Vagina (tissue), 2 donors: ENCODE measurements at regions not wholly inside any gene's neighbourhood (a gene's known extent, or its start where the extent isn't known, plus 50 kb on each side); places are given as distances from the start of the nearest gene placed in this dataset.

ENCODE experiments used
- DNase-seq, 2 donors: peaks; one replicate each; pipeline ENCODE4 v3.0.0-alpha.2; 2017; ENCODE audit errors: extremely low spot score in 2 of 2
- H3K27ac ChIP-seq: fragments of 200-600 bp; sonication (generic); one replicate; pipeline ENCODE4 v1.5.1; 2019
- H3K27me3 ChIP-seq: fragments of 200-600 bp; sonication (generic); one replicate; pipeline ENCODE4 v1.5.1; 2019
- H3K36me3 ChIP-seq, 2 donors: fragments of 200-600 bp; sonication (generic); one replicate each; pipeline ENCODE4 v1.5.1; 2017 to 2019
- H3K4me1 ChIP-seq: fragments of 200-600 bp; sonication (generic); one replicate; pipeline ENCODE4 v1.5.1; 2019
- H3K4me3 ChIP-seq, 2 donors: fragments of 200-600 bp; sonication (generic); 1 replicate in 1 of 2; 2 replicates in 1 of 2; pipeline ENCODE4 v1.5.1; 2016 to 2019
- H3K9me3 ChIP-seq: fragments of 200-600 bp; sonication (generic); one replicate; pipeline ENCODE4 v1.5.1; 2019
- POLR2A ChIP-seq, 2 donors: fragments of 450-650 bp; IDR thresholded peaks; one replicate each; pipeline ENCODE4 v1.6.1; 2017; ENCODE audit warnings: antibody characterized with exemption in 2 of 2, mild to moderate bottlenecking in 2 of 2, moderate library complexity in 2 of 2
- POLR2AphosphoS5 ChIP-seq, 2 donors: sonication (generic); formaldehyde crosslinking; IDR thresholded peaks; one replicate each; pipeline ENCODE4 v1.9.0; 2017; ENCODE audit warnings: antibody characterized with exemption in 2 of 2, mild to moderate bottlenecking in 2 of 2, low read depth in 1 of 2; ENCODE audit not compliant: insufficient read depth in 1 of 2
- intact Hi-C: fragments of 100-400 bp; cut with DNase I; formaldehyde crosslinking; loops from one replicate; pipeline ENCODE4 v1.15.1; 2023
- TF ChIP-seq, protein P1 (sequence below), 3 experiments: fragments of 450-650 bp in 2 of 3; fragments of 200-600 bp in 1 of 3; sonication (generic) in 1 of 3; IDR thresholded peaks; one replicate each; pipeline ENCODE4 v1.5.1; 2017 to 2019; ENCODE audit warnings: antibody characterized with exemption in 3 of 3, mild to moderate bottlenecking in 2 of 3, moderate library complexity in 2 of 3

DNA sequence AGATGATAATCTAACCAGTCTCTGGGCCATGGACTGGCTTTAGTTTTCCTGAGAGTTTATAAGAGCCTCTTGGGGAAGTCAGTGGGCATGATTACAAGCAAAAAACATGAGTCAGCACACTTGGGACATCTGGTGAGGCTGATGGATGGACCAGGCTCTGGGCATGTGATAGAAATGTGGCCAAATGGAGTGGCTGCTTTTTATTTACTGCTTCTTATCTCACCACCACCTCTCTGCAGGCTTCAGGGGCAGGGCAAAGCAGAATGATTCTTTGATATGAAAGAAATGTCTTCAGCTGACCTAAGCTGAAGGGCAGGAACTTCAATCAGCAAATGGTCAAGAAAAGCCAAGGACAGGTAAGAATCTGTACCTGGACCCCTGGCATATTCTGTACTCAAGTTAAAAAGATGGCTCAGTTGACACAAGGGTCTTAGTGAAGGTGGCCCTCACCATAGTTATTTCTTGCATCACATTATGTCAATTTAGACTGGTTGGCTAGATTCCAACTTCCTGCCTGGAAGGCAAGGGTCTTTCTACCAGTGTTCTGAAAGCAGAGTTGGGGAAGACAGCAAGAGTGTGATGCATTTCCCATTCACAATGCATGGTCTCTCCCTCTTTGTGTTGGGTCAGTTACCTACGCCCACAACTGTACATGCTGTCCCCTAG lies 162.8 kb downstream of the FASLG start:
- Histone ChIP-seq H3K4me3 (no peak overlapping the region), H3K9me3 (no peaks in the 10 kb centered on the region), H3K27ac (no peak overlapping the region), H3K36me3 (no peaks in the 10 kb centered on the region), H3K4me1 (peaks cover 6% of the 10 kb centered on the region), H3K27me3 (no peaks in the 10 kb centered on the region)
- intact Hi-C loops = no loop called here
- no peak for DNase-seq
- TF ChIP-seq, protein P1, sequence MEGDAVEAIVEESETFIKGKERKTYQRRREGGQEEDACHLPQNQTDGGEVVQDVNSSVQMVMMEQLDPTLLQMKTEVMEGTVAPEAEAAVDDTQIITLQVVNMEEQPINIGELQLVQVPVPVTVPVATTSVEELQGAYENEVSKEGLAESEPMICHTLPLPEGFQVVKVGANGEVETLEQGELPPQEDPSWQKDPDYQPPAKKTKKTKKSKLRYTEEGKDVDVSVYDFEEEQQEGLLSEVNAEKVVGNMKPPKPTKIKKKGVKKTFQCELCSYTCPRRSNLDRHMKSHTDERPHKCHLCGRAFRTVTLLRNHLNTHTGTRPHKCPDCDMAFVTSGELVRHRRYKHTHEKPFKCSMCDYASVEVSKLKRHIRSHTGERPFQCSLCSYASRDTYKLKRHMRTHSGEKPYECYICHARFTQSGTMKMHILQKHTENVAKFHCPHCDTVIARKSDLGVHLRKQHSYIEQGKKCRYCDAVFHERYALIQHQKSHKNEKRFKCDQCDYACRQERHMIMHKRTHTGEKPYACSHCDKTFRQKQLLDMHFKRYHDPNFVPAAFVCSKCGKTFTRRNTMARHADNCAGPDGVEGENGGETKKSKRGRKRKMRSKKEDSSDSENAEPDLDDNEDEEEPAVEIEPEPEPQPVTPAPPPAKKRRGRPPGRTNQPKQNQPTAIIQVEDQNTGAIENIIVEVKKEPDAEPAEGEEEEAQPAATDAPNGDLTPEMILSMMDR (IDR thresholded peaks at IDR 0.05) = no peak
- TF ChIP-seq POLR2A (IDR thresholded peaks at IDR 0.05) (no peak), POLR2AphosphoS5 (IDR thresholded peaks at IDR 0.05; ENCODE audit: insufficient read depth in 1 of 2, low read depth in 1 of 2) (no peak)

DNA sequence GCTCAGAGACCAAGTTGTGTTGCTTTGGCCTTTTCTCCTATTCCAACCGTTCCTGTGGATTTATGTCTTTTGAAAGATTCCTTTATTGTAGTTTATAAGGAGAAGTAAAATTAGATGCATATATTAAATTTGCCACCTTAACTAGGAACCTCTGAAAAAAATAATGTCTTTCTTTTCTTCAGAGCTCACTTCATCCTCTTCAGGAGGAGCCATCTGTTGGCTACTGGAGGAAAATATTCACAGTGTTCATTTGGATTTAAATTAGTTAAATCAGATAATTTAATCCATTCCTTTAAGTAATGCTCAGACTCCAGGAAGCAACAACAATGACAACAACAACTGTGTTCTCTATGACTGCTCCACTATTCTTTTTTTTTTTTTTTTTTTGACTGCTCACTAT lies 164.0 kb downstream of the FASLG start:
- intact Hi-C loops = no loop called here
- H3K36me3 ChIP-seq = no peaks in the 10 kb centered on the region
- H3K27ac ChIP-seq = no peak overlapping the region
- no peak for DNase-seq
- TF ChIP-seq POLR2A (IDR thresholded peaks at IDR 0.05) (no peak), POLR2AphosphoS5 (IDR thresholded peaks at IDR 0.05; ENCODE audit: insufficient read depth in 1 of 2, low read depth in 1 of 2) (no peak)
- TF ChIP-seq, protein P1 (IDR thresholded peaks at IDR 0.05) = no peak
- peaks cover 8% of the 10 kb centered on the region for H3K4me1 ChIP-seq
- no peaks in the 10 kb centered on the region for H3K27me3 ChIP-seq
- no peak overlapping the region for H3K4me3 ChIP-seq
- no peaks in the 10 kb centered on the region for H3K9me3 ChIP-seq

DNA sequence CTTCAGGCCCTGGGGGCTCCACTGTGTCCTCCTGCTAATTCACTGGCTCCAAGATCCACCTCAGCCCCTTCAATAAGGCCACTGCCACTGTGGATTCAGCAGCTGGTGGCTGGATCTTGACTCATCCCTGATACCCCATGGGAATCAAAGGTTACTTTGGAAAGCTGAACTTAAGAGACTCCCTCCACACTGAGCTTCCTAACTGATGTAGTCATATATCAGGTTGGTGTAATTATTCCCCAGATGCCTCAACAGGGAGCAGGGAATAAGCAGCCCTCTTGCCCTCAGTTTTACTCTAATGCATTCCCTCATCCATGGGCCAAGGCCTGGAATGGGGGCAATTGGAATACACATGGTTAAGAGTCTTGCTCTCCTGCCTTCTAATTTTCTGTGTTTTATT lies 164.6 kb downstream of the FASLG start:
- intact Hi-C loops = no loop called here
- no peak for DNase-seq
- H3K4me3 ChIP-seq = no peak overlapping the region
- TF ChIP-seq POLR2A (IDR thresholded peaks at IDR 0.05) = no peak
- no peak overlapping the region for H3K27ac ChIP-seq
- no peaks in the 10 kb centered on the region for H3K27me3 ChIP-seq
- H3K9me3 ChIP-seq = no peaks in the 10 kb centered on the region
- no peaks in the 10 kb centered on the region for H3K36me3 ChIP-seq
- H3K4me1 ChIP-seq = peaks cover 8% of the 10 kb centered on the region

DNA sequence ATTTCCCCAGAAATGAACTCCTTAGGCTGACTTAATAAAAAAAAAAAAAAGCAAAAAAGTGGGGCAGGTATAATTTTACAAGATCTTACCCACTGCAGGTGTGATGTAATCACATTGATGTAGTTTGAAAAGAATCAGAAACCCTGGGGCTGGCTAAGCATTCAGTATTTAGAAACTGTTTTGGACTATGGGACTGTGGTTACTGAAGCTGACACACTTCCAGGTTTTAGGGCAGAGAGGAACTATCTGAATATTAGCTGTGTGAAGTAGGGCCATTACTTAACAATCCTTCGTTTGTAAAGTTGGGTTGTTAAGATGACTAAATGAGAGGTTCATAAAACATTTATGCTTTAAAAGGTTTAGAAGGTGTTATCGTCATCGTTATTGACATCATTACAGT lies 165.3 kb downstream of the FASLG start:
- TF ChIP-seq, protein P1 (IDR thresholded peaks at IDR 0.05) = no peak
- TF ChIP-seq POLR2A (IDR thresholded peaks at IDR 0.05) (no peak), POLR2AphosphoS5 (IDR thresholded peaks at IDR 0.05; ENCODE audit: insufficient read depth in 1 of 2, low read depth in 1 of 2) (no peak)
- intact Hi-C loops = no loop called here
- no peak for DNase-seq

DNA sequence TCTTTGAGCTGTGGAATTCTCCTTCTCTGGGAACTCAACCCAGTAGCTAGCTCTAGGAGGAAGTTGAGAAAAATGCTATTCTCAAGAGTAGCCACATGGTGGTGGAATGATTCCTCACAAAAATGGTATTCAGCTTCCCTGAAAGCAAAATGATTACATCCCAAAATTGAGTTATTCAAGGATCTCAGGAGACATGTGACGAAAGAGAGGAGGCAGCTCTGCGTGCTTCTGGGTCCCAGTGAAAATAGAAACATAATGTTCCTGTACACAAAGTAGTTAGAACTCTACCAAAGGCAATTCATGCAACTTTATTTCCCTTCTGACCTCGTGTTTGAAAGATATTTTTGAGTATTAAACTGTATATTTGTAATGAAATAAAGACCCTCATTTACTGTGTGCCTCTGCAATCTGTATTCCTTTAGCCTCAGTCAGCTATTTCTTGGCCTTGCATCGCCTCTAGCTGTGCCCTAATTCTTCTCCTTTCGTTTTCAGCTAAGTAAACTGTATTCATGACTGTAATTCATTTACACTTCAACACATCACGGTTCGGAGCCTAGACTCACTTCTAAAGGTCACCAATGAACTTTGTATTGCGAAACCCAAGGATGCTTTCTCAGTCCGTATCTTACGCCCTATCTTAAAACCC lies 167.3 kb downstream of the FASLG start:
- H3K27me3 ChIP-seq = no peaks in the 10 kb centered on the region
- H3K4me1 ChIP-seq = peaks cover 8% of the 10 kb centered on the region
- H3K4me3 ChIP-seq = peak overlapping the region; percentile 16 to 21
- peak overlapping the region; percentile 66 for H3K27ac ChIP-seq
- no peaks in the 10 kb centered on the region for H3K9me3 ChIP-seq
- DNase-seq = no peak
- TF ChIP-seq POLR2A (IDR thresholded peaks at IDR 0.05) = no peak
- TF ChIP-seq, protein P1 (IDR thresholded peaks at IDR 0.05) = peak; percentile 30 to 76 (median 34)
- peak; percentile 42 to 83 for TF ChIP-seq POLR2AphosphoS5 (IDR thresholded peaks at IDR 0.05; ENCODE audit: insufficient read depth in 1 of 2, low read depth in 1 of 2)
- H3K36me3 ChIP-seq = no peaks in the 10 kb centered on the region
- intact Hi-C loops = loop anchor here (5.0 kb wide), 1 partner anchor 371 kb away; no protein-coding TSS in a partner anchor

More for the DNA sequence above, 165.3 kb downstream of the FASLG start:
- no peak overlapping the region for H3K27ac ChIP-seq
- no peaks in the 10 kb centered on the region for H3K27me3 ChIP-seq
- peaks cover 8% of the 10 kb centered on the region for H3K4me1 ChIP-seq
- H3K36me3 ChIP-seq = no peaks in the 10 kb centered on the region
- no peak overlapping the region for H3K4me3 ChIP-seq
- H3K9me3 ChIP-seq = no peaks in the 10 kb centered on the region
